ENCODE measurements at regions not wholly inside any gene's neighbourhood (a gene's known extent, or its start where the extent isn't known, plus 50 kb on each side); places are given as distances from the start of the nearest gene placed in this dataset.

DNA sequence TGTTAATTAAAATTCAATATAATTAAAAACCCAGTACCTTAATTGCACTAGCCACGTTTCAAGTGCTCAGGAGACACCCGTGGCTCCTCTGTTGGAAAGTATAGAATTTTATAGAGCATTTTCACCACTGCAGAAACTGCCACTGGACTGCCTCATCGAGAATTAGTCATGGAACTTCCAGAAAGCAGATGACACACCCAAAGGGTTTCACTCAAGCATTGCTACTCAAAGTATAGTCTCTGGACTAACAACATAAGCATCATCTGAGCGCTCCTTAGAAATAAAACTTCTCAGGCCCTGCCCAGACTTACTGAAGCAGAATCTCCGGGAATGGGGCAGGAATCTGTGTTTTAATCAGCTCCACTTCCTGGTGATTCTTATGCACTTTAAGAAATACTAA, 63.5 kb upstream of the GPR139 start:
- H3K36me3 ChIP-seq (ENCODE audit: insufficient read depth, low read length), result no peaks in the 10 kb centered on the region
- no peaks in the 10 kb centered on the region for H3K4me1 ChIP-seq (ENCODE audit: insufficient read depth, low read length)
- no peak overlapping the region for H3K9ac ChIP-seq (ENCODE audit: low read depth, low read length)
- H3K9me3 ChIP-seq (ENCODE audit: control insufficient read depth, insufficient read depth, low read length), result no peaks in the 10 kb centered on the region

DNA sequence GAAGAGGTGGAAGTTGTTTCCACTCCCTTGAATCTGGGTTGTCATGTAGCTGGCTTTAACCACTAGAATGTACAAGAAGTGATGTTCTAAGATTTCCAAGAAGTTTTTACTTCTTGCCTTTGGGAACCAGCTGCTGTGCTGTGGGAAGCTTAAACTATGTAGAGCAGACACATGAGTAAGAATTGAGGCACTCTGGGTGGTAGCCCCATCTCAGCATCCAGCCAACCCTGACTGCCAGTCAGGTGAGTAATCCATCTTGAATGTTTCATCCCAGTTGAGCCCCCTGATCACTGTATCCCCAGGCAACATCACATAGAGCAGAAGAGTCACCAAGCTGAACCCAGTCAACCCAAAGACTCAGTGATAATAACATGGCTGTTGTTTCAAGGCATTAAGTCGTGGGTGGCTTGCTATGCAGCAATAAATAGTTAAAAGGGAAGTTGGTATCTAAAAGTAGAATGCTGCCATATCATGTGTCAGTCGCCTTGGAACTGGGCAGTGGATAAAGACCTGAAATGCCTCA, 62.8 kb upstream of the GPR139 start:
- no peaks in the 10 kb centered on the region for H3K4me1 ChIP-seq (ENCODE audit: insufficient read depth, low read length)
- no peaks in the 10 kb centered on the region for H3K36me3 ChIP-seq (ENCODE audit: insufficient read depth, low read length)
- H3K9ac ChIP-seq (ENCODE audit: low read depth, low read length), result no peak overlapping the region
- H3K9me3 ChIP-seq (ENCODE audit: control insufficient read depth, insufficient read depth, low read length), result no peaks in the 10 kb centered on the region

DNA sequence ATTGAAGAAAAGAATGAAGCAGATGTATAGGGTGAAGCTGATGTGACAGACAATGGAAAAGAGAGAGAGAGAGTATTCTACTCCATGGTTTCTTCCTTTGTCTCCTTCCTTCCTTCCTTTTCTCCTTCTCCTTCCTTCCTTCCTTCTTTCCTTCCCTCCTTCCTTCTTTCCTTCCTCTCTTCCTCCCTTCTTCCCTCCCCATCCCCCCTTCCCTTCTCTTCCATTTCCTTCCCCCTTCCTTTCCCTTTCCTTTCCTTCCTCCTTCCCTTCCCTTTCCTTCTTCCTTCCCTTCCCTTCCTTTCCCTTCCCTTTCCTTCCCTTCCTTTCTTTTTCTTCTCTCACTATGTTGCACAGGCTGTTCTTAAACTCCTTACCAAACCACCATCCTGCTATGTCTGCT, 55.7 kb upstream of the GPR139 start:
- H3K4me1 ChIP-seq (ENCODE audit: insufficient read depth, low read length), result no peaks in the 10 kb centered on the region
- no peaks in the 10 kb centered on the region for H3K9me3 ChIP-seq (ENCODE audit: control insufficient read depth, insufficient read depth, low read length)
- H3K9ac ChIP-seq (ENCODE audit: low read depth, low read length), result no peak overlapping the region
- H3K36me3 ChIP-seq (ENCODE audit: insufficient read depth, low read length), result no peaks in the 10 kb centered on the region
